Subcutaneous abdominal adipose tissue (tissue), 5 donors: ENCODE measurements at regions not wholly inside any gene's neighbourhood (a gene's known extent, or its start where the extent isn't known, plus 50 kb on each side); places are given as distances from the start of the nearest gene placed in this dataset.

Experiments used
- H3K27ac ChIP-seq: one replicate; pipeline ENCODE4 v1.7.0; 2013; ENCODE audit warnings: low read depth, mild to moderate bottlenecking, inconsistent platforms, low read length, moderate library complexity
- H3K27me3 ChIP-seq, 5 donors: one replicate each; pipeline ENCODE4 v1.7.0; 2013; ENCODE audit warnings: low read length in 5 of 5, inconsistent platforms in 1 of 5; ENCODE audit not compliant: control insufficient read depth in 5 of 5, insufficient read depth in 4 of 5
- H3K36me3 ChIP-seq, 5 donors: one replicate each; pipeline ENCODE4 v1.7.0; 2013; ENCODE audit warnings: low read length in 5 of 5; ENCODE audit not compliant: control insufficient read depth in 5 of 5, insufficient read depth in 5 of 5
- H3K4me1 ChIP-seq, 5 donors: one replicate each; pipeline ENCODE4 v1.7.0; 2013; ENCODE audit warnings: low read length in 5 of 5, mild to moderate bottlenecking in 3 of 5, moderate library complexity in 1 of 5; ENCODE audit not compliant: control insufficient read depth in 5 of 5, insufficient read depth in 5 of 5
- H3K4me3 ChIP-seq, 5 donors: one replicate each; pipeline ENCODE4 v1.7.0; 2013; ENCODE audit warnings: low read length in 5 of 5, low read depth in 1 of 5
- H3K9ac ChIP-seq, 5 donors: one replicate each; pipeline ENCODE4 v1.7.0; 2013; ENCODE audit warnings: low read length in 5 of 5, mild to moderate bottlenecking in 4 of 5, moderate library complexity in 3 of 5
- H3K9me3 ChIP-seq, 5 donors: one replicate each; pipeline ENCODE4 v1.7.0; 2013; ENCODE audit warnings: low read length in 5 of 5; ENCODE audit not compliant: control insufficient read depth in 5 of 5
- donor health status: healthy.
- donor health status: healthy.
- donor health status: healthy.
- donor health status: healthy.
- donor health status: healthy.

- Histone ChIP-seq H3K9ac (no peak overlapping the region), H3K27ac (no peak overlapping the region), H3K36me3 (no peaks in the 10 kb centered on the region), H3K4me3 (no peak overlapping the region), H3K4me1 (no peaks in the 10 kb centered on the region), H3K9me3 (no peaks in the 10 kb centered on the region), H3K27me3 (no peaks in the 10 kb centered on the region)
These were observed 490.4 kb downstream of the DNAH5 start for GRCh38 chr5:13454050-13454449.

GRCh38 chr5:13448843-13449242 lies 495.6 kb downstream of the DNAH5 start:
- Histone ChIP-seq H3K27me3 (no peaks in the 10 kb centered on the region), H3K9ac (no peak overlapping the region), H3K36me3 (no peaks in the 10 kb centered on the region), H3K9me3 (no peaks in the 10 kb centered on the region), H3K27ac (no peak overlapping the region), H3K4me3 (no peak overlapping the region), H3K4me1 (no peaks in the 10 kb centered on the region)

GRCh38 chr5:13439430-13439829 lies 505.1 kb downstream of the DNAH5 start:
- H3K27ac ChIP-seq: no peak overlapping the region
- no peak overlapping the region for H3K9ac ChIP-seq

DNA sequence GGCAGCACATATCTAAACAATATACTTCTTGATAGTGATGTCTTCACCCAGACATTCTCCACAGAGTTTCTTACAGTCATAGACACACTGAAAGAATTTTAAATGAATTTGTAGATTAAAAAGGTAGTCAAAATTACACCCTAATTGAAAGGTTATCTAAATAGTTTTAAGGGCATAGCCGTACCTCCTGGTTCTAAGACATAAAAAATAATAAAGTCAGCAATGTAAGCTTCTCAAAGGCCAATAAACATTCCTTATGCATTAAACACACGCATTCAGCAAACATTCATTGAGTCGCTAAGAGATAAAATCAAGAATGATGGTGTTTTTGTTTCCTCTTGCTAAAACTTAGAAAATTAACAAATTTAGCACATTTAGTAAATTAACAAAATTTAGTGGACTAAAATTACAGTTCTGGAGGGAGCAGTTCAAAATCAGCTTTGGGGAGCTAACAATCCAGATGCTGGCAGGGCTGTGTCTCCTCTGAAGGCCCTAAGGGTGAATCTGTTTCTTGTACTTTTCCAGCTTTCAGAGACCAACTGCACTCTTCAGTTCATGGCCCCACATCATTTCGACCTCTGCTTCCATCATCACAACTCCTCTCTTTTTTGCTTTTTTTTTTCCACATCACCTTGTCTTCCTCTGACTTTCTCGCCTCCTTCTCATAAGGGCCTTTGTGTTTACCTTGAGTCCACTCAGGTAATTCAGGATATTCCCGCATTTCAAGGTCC lies 516.5 kb downstream of the DNAH5 start:
- Histone ChIP-seq H3K27me3 (no peaks in the 10 kb centered on the region), H3K36me3 (no peaks in the 10 kb centered on the region), H3K4me3 (no peak overlapping the region), H3K27ac (no peak overlapping the region), H3K9ac (no peak overlapping the region), H3K9me3 (no peaks in the 10 kb centered on the region), H3K4me1 (no peaks in the 10 kb centered on the region)

More at GRCh38 chr5:13439430-13439829, 505.1 kb downstream of the DNAH5 start:
- no peaks in the 10 kb centered on the region for H3K27me3 ChIP-seq
- H3K36me3 ChIP-seq: no peaks in the 10 kb centered on the region
- H3K9me3 ChIP-seq: peaks cover 0 to 2% (median 0%) of the 10 kb centered on the region in 5 donors
- no peak overlapping the region for H3K4me3 ChIP-seq
- H3K4me1 ChIP-seq: no peaks in the 10 kb centered on the region

DNA sequence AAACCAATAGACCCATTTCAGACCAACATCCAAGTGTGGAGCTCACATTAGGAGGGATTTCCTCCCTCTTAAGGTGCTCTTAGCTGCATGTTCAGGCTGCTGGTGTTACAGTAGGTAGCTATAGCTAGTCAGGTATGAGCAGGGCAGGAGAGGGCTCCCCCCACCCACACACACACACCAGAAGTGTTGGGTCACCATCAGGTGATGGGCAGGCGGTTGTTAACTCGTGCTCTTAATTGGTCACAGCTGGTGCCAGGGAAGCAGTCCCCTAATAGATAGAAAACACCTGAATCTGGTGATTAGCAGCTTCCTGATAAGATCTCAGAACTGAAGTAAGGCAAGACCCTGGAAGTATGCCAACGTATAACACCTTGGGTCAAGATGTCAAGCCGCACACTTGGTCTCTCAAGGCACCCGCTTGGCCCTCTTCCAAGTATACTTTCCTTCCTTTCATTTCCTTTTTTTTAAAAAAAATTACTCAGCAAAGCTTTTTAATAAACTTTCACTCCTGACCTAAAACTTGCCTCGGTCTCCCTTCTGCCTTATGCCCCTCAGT lies 532.4 kb downstream of the DNAH5 start:
- Histone ChIP-seq H3K27me3 (no peaks in the 10 kb centered on the region), H3K36me3 (no peaks in the 10 kb centered on the region), H3K4me3 (no peak overlapping the region), H3K9ac (no peak overlapping the region), H3K27ac (no peak overlapping the region), H3K9me3 (peaks cover 0 to 4% (median 0%) of the 10 kb centered on the region in 5 donors), H3K4me1 (no peaks in the 10 kb centered on the region)

- H3K27ac ChIP-seq: no peak overlapping the region
- no peaks in the 10 kb centered on the region for H3K4me1 ChIP-seq
- no peak overlapping the region for H3K4me3 ChIP-seq
- H3K9me3 ChIP-seq: peaks cover 0 to 3% (median 0%) of the 10 kb centered on the region in 5 donors
- H3K36me3 ChIP-seq: no peaks in the 10 kb centered on the region
- H3K9ac ChIP-seq: no peak overlapping the region
- H3K27me3 ChIP-seq: no peaks in the 10 kb centered on the region
These were observed 535.9 kb downstream of the DNAH5 start for GRCh38 chr5:13408616-13409015.

DNA sequence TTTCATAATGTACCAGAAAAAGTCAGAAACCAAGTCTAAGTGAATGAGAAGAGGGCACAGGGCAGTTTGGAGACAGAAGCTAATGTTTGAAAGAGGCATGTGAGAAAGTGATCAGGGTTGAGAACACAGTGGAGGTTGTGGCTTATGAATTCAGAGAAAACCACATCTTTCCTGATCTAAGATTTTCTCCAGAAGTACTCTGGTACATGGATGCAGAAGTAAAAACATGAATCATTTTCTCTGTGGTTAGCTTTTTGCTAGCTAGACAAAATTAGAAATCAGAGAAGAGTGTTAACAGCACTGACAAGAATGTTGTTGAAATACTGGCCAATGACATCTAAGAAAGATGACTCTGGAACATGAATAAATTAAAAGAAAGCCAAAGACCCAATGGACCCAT lies 541.1 kb downstream of the DNAH5 start:
- no peaks in the 10 kb centered on the region for H3K4me1 ChIP-seq
- H3K9me3 ChIP-seq: peaks cover 0 to 3% (median 0%) of the 10 kb centered on the region in 5 donors
- no peak overlapping the region for H3K4me3 ChIP-seq
- no peak overlapping the region for H3K27ac ChIP-seq
- H3K9ac ChIP-seq: no peak overlapping the region
- no peaks in the 10 kb centered on the region for H3K36me3 ChIP-seq
- no peaks in the 10 kb centered on the region for H3K27me3 ChIP-seq

- H3K27ac ChIP-seq: no peak overlapping the region
- H3K4me1 ChIP-seq: no peaks in the 10 kb centered on the region
- no peaks in the 10 kb centered on the region for H3K36me3 ChIP-seq
- H3K9ac ChIP-seq: no peak overlapping the region
- H3K4me3 ChIP-seq: no peak overlapping the region
- no peaks in the 10 kb centered on the region for H3K27me3 ChIP-seq
- peaks cover 0 to 10% (median 7%) of the 10 kb centered on the region in 5 donors for H3K9me3 ChIP-seq
These were observed 559.4 kb downstream of the DNAH5 start for GRCh38 chr5:13385066-13385465.

DNA sequence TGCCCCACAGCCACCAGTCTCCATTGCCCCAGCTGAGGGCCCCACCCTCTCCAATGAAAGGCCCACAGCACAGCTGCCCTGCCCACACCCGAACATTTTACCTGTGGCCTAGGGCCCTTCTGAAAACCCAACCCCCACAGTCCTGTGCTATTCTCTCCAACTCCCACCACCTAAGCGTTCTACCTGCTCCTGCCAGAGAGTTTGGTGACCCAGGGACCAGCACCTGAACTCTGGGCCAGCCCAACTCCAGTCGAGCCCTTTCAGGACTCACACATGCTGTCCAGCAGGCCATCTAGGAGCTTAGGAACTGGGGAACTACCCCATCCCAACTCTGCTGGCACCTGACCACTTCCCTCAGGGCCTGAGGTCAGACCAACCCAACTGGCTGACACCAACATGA lies 562.3 kb downstream of the DNAH5 start:
- Histone ChIP-seq H3K4me3 (no peak overlapping the region), H3K27me3 (no peaks in the 10 kb centered on the region), H3K27ac (no peak overlapping the region), H3K36me3 (no peaks in the 10 kb centered on the region), H3K9me3 (peaks cover 0 to 10% (median 6%) of the 10 kb centered on the region in 5 donors), H3K4me1 (no peaks in the 10 kb centered on the region), H3K9ac (no peak overlapping the region)

DNA sequence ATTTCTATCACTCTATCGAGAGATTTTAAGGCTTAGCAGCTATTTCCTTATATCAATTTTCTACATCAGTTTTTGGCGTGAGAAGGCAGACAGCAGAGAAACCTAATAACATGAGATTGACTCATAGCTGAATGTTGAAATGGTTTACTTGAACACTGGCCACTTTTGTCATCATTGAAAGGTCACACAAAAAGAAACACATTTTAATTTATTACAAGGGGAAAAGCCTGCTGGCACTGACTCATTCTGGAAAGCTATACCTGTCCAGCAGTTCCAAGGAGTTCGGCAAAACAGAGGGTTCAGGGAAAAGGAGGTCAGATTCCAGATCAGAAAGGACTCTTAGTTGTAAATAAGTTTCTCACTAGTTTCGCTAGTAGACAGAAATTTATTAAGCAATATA lies 566.4 kb downstream of the DNAH5 start:
- Histone ChIP-seq H3K27ac (no peak overlapping the region), H3K27me3 (no peaks in the 10 kb centered on the region), H3K36me3 (no peaks in the 10 kb centered on the region), H3K9me3 (peaks cover 0 to 7% (median 2%) of the 10 kb centered on the region in 5 donors), H3K4me3 (no peak overlapping the region), H3K4me1 (no peaks in the 10 kb centered on the region), H3K9ac (no peak overlapping the region)
